Stimulated activated CD4-positive, alpha-beta T cell treated with anti-CD3 and anti-CD28 coated beads, Interleukin-2, amount 100 ng/mL, for 24 hours (primary cell): ENCODE measurements at regions not wholly inside any gene's neighbourhood (a gene's known extent, or its start where the extent isn't known, plus 50 kb on each side); places are given as distances from the start of the nearest gene placed in this dataset.

ENCODE experiments used
- DNase-seq, 2 donors: peaks; one replicate each; pipeline ENCODE4 v3.0.0-alpha.2; 2020

- no peak for DNase-seq
Observed at GRCh38 chr2:56444339-56444738, 260.5 kb downstream of the CCDC85A start.

- no peak for DNase-seq
Observed at GRCh38 chr2:56448403-56449001, 264.7 kb downstream of the CCDC85A start.

- no peak for DNase-seq
Observed at GRCh38 chr2:56449002-56449431, 265.2 kb downstream of the CCDC85A start.

- no peak for DNase-seq
Observed at GRCh38 chr2:56449449-56449860, 265.7 kb downstream of the CCDC85A start.

- DNase-seq = no peak
Observed at GRCh38 chr2:56450047-56450446, 266.3 kb downstream of the CCDC85A start.

- no peak for DNase-seq
Observed at GRCh38 chr2:56450772-56451171, 267.0 kb downstream of the CCDC85A start.

- no peak for DNase-seq
Observed at GRCh38 chr2:56455642-56456041, 271.9 kb downstream of the CCDC85A start.

GRCh38 chr2:56456791-56457190 is 273.0 kb downstream of the CCDC85A start:
- DNase-seq = no peak

GRCh38 chr2:56460508-56460907 is 276.7 kb downstream of the CCDC85A start:
- no peak for DNase-seq

GRCh38 chr2:56464066-56464465 is 280.3 kb downstream of the CCDC85A start:
- DNase-seq = no peak

- no peak for DNase-seq
Observed at GRCh38 chr2:56464613-56465012, 280.8 kb downstream of the CCDC85A start.

GRCh38 chr2:56465491-56465890 is 281.7 kb downstream of the CCDC85A start:
- DNase-seq = no peak

- DNase-seq = no peak
Observed at GRCh38 chr2:56473524-56473923, 289.7 kb downstream of the CCDC85A start.

GRCh38 chr2:56474412-56475158 is 290.8 kb downstream of the CCDC85A start:
- DNase-seq = no peak

- DNase-seq = no peak
Observed at GRCh38 chr2:56475191-56475590, 291.4 kb downstream of the CCDC85A start.

- DNase-seq = no peak
Observed at GRCh38 chr2:56476509-56477071, 292.8 kb downstream of the CCDC85A start.

- DNase-seq = no peak
Observed at GRCh38 chr2:56478027-56478426, 294.2 kb downstream of the CCDC85A start.

- DNase-seq = no peak
Observed at GRCh38 chr2:56483081-56483480, 299.3 kb downstream of the CCDC85A start.

- DNase-seq = no peak
Observed at GRCh38 chr2:56484906-56485305, 301.1 kb downstream of the CCDC85A start.

GRCh38 chr2:56500317-56500716 is 316.5 kb downstream of the CCDC85A start:
- DNase-seq = no peak

GRCh38 chr2:56502616-56503015 is 318.8 kb downstream of the CCDC85A start:
- DNase-seq = no peak

- no peak for DNase-seq
Observed at GRCh38 chr2:56505885-56506284, 322.1 kb downstream of the CCDC85A start.

- no peak for DNase-seq
Observed at GRCh38 chr2:56508662-56509061, 324.9 kb downstream of the CCDC85A start.

GRCh38 chr2:56510610-56511009 is 326.8 kb downstream of the CCDC85A start:
- no peak for DNase-seq
